GM18909 (cell line): ENCODE measurements at regions not wholly inside any gene's neighbourhood (a gene's known extent, or its start where the extent isn't known, plus 50 kb on each side); places are given as distances from the start of the nearest gene placed in this dataset.

ENCODE experiments used
- ATAC-seq: cut with Tn5 transposase; IDR thresholded peaks from one replicate; pipeline ENCODE4 v1.9.1; 2021; ENCODE audit warnings: mild to moderate bottlenecking; ENCODE audit not compliant: unreplicated experiment, poor library complexity

DNA sequence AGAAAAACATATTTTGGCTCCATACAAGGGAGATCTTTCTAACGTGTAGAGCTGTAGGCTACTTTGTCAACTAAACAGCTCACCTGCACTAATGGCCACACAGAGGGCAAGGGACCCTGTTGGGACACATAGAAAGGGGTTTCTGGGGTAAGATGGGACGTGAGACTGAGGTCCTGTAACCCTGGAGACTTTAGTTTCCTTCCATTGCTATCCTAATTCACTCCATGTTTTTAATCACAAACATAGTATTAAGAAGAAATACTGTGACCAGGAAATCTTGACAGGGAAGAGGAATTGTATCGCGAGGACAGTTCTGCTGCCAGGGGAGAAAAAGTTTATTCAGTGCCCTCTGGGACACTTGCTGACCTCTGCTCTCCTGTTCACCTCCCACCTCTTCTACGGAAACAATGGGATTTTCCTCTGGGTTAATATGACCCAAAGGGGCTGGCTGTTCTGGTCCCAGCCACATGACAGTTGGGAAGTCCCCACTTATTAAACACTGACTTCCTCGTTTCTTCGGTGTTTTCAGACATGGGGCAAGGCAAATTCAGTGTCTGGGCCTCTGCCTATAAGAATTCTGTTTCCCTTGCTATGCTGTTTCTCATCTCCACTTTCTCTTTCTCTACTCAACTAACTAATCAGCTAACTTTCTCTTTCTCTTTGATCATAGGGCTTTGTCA lies 106.9 kb upstream of the SEMA6A start:
- ATAC-seq, result peak; percentile 97

DNA sequence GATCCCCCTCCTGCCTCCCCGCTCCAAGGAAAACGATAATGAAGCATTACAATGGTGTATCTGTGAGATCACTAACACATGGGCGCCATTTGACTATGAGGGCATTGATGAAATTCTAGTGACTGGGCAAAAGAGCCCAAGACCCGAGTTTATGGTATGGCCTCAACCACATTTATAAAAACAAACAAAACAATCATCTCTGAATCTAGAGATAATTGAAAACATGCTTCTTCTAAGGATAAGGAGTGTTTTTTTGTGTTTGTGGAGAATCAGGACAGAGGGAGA lies 100.9 kb upstream of the SEMA6A start:
- ATAC-seq, result no peak

DNA sequence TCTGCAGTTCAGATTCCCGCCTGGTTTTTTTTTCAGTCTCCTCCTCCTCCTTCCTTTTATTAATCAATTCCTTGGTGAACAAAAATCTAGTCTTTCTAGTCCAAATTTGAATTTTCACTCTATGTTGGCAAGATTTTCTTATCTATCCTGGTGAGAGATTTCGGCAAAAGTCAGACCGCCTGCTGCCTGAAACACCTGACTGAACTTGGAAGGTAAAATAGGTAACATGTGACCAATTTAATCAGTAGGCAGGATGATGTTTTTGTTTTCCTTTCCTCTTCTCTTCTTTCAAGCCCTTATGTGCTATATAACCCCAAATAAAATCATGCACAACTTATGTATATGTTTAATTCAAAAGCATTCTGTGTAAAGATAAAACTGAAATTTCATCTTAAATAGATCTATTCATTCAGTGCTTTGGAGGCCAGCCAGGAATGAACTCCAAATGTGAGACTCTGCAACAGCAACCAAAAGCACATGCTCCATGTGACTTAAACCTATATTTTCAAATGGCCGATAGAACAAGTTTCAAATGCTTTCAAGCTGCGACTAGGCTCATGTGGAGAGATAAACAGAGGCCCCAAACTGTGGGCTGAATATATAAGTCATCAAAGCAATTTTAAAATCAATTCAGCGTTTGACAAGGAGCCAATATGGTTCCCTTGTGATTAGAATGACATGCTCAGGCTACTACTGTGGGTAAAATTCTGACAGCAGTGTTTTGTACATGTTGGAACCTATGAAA lies 100.4 kb upstream of the SEMA6A start:
- ATAC-seq, result no peak

DNA sequence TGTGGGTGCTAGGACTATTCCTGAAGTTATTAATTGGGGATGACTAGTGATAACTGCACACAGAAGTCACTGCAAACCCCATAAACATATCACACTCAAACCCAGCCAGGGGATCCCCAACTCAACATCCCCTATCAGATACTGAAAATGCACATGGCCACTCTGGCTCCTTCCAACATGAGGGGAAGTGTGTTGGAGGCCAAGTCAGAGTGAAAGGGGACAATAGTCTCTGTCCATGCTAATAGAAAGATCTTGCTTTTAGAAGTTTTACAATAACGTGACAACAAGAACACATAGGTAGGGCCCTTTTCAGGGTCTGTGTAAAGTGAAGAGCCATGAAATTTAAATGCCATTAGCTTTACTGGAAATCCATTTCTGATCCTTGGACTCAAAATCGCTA lies 98.8 kb upstream of the SEMA6A start:
- ATAC-seq, result no peak

DNA sequence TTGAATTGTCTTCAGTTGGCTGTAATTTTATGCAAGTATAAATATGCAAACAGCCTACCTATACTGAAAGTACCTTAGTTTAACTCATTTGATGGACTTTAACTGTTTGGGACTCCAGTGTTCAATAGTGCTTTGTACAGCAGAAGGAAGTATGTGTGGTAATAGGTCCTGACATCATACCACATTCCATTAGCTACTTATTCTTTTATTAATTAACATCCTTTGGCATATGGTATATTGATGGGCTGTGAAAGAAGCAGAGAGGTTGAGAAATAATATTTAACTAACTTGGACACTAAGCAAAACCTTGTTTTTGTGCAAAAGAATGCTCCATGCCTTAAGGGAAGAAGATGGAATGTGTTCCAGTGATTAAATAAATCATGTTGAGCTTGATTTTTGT lies 97.6 kb upstream of the SEMA6A start:
- no peak for ATAC-seq

DNA sequence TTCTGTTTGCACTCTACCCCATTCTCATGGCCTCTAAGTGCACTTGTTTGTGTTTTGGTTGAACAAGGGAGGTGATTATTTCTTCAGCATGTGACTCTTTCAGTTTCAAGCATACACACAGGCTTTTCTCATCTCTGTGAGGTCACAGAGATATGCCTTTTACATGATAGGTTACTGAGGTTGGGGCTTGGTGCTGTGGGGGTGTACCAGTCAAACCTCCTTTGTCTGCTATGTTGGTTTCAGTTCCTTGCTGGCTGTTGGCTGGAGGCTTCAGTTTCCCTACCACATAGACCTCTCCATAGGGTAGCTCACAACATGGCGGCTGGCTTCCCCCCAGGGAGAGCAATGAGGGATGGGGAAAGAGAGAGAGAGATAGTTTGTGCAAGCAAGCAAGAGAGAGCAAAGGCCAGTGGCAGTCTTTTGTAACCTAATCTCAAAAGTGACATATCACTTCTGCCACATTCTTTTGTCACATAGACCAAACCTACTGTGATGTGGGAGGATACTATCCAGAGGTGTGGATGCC lies 96.7 kb upstream of the SEMA6A start:
- ATAC-seq, result peak; percentile 98

DNA sequence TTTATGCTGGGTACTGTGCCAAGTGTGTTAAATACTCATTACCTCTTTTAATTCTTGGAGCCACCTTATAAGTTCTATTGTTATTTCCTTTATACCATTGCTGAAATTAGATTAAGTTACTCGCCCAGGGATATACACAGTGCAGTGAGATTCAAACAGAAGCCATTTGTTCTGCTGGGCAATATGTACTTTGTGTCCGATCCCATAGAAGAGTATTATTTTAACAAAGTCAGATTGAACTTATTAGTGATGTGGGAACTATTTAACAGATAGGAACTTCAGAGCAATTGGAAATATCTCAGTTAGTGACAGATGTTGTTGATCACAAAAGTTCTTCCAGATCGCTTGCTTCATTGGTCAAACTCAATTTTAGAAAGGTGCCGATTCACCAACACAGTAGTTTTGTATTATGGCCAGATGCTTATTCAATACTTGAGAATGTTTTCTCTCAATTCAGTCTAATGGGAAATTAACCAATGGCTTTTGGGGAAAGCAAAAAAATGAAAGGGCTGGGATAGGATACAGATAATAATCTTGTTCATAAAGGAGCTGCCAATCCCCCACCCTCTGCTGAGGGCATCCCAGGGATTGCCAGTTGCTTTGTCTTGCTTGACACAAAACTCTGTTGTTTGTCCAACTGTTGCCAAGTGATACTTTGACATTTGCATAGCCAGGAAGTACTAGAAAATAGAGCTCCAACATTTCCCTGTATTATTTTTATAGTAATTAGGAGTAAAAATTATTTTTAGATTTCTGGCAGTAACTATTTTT lies 94.8 kb upstream of the SEMA6A start:
- ATAC-seq, result no peak

DNA sequence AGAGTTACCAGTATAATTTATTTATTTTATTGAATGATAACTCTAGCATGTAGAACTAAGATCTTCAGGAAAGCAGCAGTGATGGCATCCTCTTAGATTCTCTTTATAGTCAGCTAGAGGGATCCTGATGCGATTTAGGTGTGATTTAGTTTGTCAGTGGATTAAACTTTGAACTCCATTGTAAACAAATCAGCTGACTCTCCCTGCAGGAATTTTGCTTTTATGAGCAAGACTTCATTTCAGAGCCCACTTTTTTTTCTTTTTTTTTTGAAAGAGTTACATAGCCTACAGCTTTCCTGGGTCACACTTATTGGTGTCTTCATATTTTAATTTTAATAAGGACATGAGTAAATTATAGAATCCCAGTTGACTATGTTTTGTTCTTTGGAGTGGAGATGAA lies 93.8 kb upstream of the SEMA6A start:
- ATAC-seq, result no peak

DNA sequence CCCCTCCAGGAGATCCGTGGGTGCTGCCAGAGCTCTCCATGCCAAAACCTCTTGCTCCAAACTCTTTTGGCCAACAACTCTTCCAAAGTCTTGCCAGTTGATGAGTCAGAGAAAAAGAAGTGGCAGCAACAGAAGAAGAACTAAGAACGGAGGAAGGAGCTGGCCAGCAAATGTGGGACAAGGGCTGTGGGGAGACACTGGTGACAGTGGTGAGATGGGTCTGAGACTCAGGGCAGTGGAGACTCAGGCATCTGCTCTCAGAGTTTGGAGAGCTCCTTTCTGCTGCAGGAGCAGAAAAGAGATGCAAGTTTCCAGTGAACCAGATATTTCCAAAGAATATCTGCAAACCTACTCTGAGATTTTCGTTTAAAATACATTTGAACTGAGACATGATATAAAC lies 92.3 kb upstream of the SEMA6A start:
- no peak for ATAC-seq

DNA sequence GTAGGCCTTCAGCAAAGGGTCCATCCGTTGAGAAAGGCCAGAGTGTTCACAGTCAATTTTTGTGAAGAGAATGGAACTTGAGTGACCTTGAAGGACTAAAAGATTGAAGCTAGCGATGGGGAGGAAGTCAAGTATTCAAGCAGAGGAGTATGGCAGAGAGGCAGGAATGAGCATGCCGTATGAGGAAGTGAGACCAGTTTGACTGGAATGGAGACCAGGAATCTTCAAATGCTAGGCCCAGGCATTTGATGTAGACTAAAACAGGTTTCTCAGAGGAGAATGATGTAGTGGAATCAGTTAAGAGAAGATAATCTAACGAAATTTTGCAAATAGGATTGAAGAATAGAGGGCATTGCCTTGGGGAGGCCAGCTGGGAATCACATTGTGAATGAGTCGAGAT lies 90.4 kb upstream of the SEMA6A start:
- no peak for ATAC-seq

DNA sequence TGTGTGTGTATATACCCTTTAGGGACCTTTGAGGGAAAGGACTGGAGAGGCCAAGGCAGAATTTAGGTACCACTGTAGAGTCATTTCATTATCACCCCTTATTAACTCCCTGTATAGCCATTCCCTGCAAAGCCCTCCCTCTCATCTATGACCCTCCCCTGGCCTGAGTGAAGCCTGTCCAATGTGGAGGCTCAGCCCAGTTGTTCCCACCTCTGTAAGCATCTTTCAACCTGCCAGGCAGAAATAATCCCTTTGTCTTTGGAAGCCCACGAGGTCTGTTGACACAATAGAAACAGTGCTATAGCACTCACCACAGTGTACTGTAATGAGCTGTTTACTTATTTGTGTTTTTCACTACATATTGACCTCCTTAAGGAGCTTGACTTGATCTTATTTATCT lies 88.5 kb upstream of the SEMA6A start:
- ATAC-seq, result no peak

DNA sequence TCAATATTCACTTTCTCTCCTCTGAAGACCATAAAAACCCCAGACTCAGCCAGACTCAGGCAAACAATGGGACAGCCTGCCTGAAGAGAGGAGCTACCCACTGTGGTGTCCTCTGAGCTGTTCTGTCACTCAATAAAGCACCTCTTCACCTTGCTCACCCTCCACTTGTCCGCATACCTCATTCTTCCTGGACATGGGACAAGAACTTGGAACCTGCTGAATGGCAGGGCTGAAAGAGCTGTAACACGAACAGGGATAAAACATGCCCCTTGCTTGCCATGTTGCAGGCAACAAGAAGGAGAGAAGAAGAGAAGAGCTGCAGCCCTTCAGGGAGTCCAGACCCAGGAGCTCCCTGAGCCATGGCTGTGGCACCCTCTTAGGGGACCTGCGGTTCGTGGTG lies 86.8 kb upstream of the SEMA6A start:
- no peak for ATAC-seq

DNA sequence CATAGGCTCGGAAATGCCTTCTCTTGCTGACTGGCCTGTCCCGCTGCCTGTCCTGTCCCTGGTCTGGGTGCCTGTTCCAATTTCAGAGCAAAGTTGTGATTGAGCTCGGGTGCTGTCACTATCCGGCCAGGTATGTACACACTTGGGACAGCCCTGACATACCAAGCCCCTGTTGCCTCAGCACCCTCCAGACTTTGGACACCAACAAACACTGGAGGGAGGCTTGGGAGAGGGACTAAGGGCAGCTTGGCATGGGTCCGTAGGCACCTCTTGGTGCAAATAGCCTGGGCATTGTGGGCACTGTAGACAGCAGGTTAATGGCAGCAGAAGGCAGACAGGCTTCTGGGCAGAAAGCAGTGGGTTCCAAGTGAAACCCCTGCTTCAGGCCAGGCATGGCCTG lies 86.3 kb upstream of the SEMA6A start:
- no peak for ATAC-seq

DNA sequence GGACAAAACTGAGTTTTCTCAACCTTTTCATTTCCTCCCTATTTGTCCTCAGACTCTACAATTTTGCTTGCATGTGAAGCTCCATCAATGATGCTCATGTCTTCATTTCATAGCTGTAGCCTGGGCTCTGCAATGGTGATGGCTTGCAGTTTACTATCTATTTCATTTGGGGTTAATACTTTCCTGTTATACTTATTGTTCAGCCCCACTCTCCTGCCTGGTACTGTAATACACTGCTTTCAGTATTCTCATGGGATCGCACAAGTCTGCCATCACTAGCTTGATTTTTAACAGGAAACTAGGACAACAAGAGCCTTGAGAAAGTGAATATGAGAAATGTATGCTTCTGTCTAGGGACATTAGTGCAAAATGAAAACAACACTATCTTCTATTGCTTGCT lies 84.2 kb upstream of the SEMA6A start:
- ATAC-seq, result no peak

DNA sequence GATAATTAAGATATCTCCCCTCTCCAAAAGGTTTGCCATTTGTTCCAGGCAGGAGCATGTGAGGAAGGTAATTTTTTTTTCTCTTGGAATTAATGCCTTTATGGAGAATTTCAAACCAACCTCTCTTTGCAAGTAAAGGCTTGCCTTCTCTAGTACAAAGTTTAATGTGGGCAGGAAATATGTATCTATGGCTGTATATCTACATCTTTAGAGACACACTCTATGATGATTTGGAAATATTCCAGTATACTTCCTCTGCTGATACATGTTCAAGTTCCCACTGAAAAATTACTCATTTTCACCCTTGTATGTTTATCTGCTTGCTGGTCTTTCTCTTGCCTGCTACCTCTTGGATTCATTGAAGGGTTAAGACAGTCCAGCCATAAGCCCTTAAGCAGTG lies 83.5 kb upstream of the SEMA6A start:
- no peak for ATAC-seq

DNA sequence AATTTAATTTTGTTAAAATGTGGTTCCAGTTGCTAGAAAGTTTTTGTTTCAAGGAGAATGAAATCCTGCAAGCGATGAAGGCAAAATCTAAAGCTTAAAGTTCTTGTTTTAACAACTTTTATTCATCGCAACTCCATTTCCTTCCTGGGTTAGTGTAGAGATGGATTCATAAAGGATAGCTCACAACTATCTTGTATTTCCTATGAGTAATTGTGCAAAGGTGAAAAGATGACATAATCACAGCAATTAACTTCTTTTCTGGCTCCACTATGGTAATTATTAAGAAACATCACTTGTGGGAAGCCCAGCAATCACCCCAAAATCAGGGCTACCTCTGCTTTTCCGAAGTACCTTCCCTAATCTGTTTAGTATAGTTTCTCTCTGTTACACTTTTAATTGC lies 80.8 kb upstream of the SEMA6A start:
- ATAC-seq, result no peak

DNA sequence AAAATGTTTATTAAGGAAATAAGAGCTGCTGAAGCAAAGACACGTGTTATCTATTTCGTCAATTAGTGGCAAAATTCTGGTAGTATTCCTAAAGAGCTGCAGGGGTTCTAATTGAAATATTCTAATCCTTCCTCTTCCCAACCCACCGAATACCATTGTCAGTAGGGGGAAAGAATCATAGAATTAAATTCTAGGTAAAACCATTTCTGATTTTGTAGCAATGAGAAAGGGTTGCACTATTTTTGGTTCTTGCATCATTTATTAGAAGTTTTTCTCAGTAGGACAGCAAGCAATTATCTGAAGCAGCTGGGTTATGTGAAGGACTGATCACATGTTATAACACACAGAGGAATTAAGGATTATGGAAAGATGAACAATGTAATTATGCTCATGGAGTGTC lies 80.3 kb upstream of the SEMA6A start:
- ATAC-seq, result no peak

DNA sequence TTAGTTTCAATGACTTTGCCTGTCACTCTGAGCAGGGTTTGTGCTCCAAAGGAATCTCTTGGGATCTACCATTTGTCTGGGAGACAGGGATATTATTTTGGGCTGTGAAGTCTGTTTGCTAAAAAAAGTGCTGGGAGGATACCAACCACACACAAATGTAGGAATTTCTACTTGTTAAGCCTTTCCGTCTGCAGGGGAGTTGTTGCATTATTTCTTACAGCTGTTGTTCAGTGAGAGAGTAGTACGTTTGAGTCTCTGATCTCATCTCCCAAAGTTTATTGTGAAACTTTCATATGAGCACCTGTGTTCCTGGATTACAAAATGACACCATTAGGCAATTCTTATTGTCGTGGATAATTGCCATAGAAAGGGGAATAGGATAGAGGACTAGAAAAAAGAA lies 78.3 kb upstream of the SEMA6A start:
- no peak for ATAC-seq

DNA sequence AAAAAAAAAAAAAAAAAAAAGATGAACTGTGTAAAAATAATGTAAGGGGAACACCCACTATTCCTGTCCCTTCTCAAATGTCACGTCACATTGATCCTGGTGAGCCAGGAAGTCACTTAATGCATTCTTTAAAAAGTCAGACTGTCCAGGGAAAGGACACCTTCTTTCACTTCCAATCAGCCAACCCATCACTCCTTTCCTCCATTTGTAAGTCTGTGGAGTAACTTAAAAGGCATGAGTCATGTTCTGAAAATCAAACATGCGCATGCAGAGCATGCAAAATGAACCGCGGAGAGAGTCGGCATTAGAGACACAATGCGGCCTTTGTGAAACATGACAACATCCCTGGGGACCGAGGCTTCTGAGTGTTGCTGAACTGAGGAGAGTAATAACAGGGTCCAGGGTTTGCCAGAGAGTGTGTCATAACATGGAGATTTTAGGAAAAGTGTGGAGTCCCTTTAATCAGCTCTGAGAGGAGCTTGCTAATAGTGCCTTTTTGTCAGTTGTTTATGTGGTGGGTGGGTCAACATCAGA lies 77.6 kb upstream of the SEMA6A start:
- peak; percentile 88 for ATAC-seq

DNA sequence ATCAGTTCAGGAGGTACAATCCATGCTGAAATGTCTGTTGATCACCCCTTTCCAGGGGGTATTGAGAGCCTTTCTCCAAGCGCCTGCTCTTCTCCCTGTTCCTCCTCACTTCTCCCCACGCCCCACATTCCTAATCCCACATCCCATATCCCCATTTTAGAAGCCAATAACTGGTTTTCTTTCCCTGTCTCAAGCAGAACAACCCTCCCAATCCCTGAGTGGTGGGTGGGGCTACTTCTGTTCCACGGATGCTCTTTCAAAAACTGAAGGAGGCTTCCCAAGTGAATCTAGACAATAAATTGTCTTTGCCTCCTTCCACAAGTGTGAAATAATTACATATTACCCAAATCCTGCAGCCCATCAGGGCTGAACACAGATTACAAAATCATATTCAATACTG lies 77.0 kb upstream of the SEMA6A start:
- no peak for ATAC-seq

DNA sequence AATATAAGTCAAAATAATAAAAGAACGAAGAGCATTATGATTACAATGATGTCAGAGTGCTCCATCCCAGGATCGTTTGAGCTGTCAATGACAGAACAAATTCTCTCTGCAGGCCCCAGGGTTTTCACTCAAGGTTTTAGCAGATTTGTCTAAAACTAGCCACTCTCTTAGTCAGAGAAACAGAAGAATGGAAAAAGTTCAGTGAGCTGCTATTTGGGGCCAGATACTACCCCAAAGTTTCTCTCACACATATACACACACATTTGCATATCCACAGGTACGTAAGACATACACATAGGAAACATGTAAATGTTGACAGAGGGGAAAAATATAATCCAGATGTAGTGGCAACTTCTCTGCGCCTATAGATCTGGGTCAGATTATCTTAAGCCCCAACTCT lies 76.3 kb upstream of the SEMA6A start:
- peak; percentile 54 for ATAC-seq
